HepG2 (cell line): ENCODE measurements at regions not wholly inside any gene's neighbourhood (a gene's known extent, or its start where the extent isn't known, plus 50 kb on each side); places are given as distances from the start of the nearest gene placed in this dataset.

Experiments
- ARNT ChIP-seq: fragments of 450-650 bp; IDR thresholded peaks from 2 replicates; pipeline ENCODE4 v1.6.1; 2017
- CBX1 ChIP-seq: IDR thresholded peaks from one replicate; pipeline ENCODE4 v1.6.1; 2016; ENCODE audit warnings: antibody characterized with exemption, low read depth
- CBX5 ChIP-seq: sonication (generic); formaldehyde crosslinking; IDR thresholded peaks from 2 replicates; pipeline ENCODE4 v1.4.0; 2020; ENCODE audit warnings: missing genetic modification reagents, borderline replicate concordance
- ERF ChIP-seq: IDR thresholded peaks from 2 replicates; pipeline ENCODE4 v1.6.1; 2018; ENCODE audit warnings: missing biosample characterization, missing genetic modification reagents
- HOXA7 ChIP-seq: sonication (generic); formaldehyde crosslinking; IDR thresholded peaks from 2 replicates; pipeline ENCODE4 v1.8.1; 2022; ENCODE audit warnings: mild to moderate bottlenecking, missing genetic modification reagents, moderate library complexity
- MIER3 ChIP-seq: IDR thresholded peaks from 2 replicates; pipeline ENCODE4 v1.6.1; 2016; ENCODE audit warnings: missing compliant biosample characterization, borderline replicate concordance
- PCBP2 ChIP-seq: fragments of 200-400 bp; formaldehyde crosslinking; optimal IDR thresholded peaks from 2 replicates; pipeline ENCODE3; 2018; ENCODE audit warnings: low read length, low read depth; ENCODE audit not compliant: poor library complexity, severe bottlenecking
- RARA ChIP-seq: IDR thresholded peaks from 2 replicates; pipeline ENCODE4 v1.6.1; 2016; ENCODE audit warnings: missing genetic modification reagents, missing compliant biosample characterization
- SCMH1 ChIP-seq: sonication (generic); formaldehyde crosslinking; IDR thresholded peaks from 2 replicates; pipeline ENCODE4 v1.9.0; 2021; ENCODE audit warnings: missing genetic modification reagents, mild to moderate bottlenecking, borderline replicate concordance
- SOX6 ChIP-seq, 2 experiments: fragments of 450-650 bp in 1 of 2; sonication (generic) in 1 of 2; formaldehyde crosslinking in 1 of 2; IDR thresholded peaks; 2 replicates each; pipeline versions ENCODE4 v1.4.0 to v1.6.1; 2017 to 2020; ENCODE audit warnings: antibody characterized with exemption in 1 of 2, mild to moderate bottlenecking in 1 of 2, missing genetic modification reagents in 1 of 2
- TOPORS ChIP-seq: sonication (generic); formaldehyde crosslinking; IDR thresholded peaks from 2 replicates; pipeline ENCODE4 v1.8.0; 2023; ENCODE audit warnings: mild to moderate bottlenecking, missing genetic modification reagents
- ZFAT ChIP-seq: sonication (generic); formaldehyde crosslinking; conservative IDR thresholded peaks from 2 replicates; pipeline ENCODE4 v1.8.1; 2023; ENCODE audit warnings: missing genetic modification reagents, inconsistent platforms
- ZKSCAN5 ChIP-seq: sonication (generic); formaldehyde crosslinking; IDR thresholded peaks from 2 replicates; pipeline ENCODE4 v1.5.1; 2020; ENCODE audit warnings: mild to moderate bottlenecking, missing genetic modification reagents
- ZNF207 ChIP-seq: fragments of 450-650 bp; IDR thresholded peaks from 2 replicates; pipeline ENCODE4 v1.6.1; 2016; ENCODE audit warnings: antibody characterized with exemption, borderline replicate concordance
- ZNF232 ChIP-seq: sonication (generic); formaldehyde crosslinking; IDR thresholded peaks from 2 replicates; pipeline ENCODE4 v1.4.0; 2020; ENCODE audit warnings: missing genetic modification reagents, borderline replicate concordance
- ZNF430 ChIP-seq: sonication (generic); formaldehyde crosslinking; IDR thresholded peaks from 2 replicates; pipeline ENCODE4 v1.9.0; 2021; ENCODE audit warnings: mild to moderate bottlenecking, missing genetic modification reagents
- ZNF431 ChIP-seq: sonication (generic); formaldehyde crosslinking; IDR thresholded peaks from 2 replicates; pipeline ENCODE4 v1.9.0; 2022; ENCODE audit warnings: missing genetic modification reagents, low read depth, mild to moderate bottlenecking, borderline replicate concordance
- ZNF7 ChIP-seq: IDR thresholded peaks from 2 replicates; pipeline ENCODE4 v1.6.1; 2016; ENCODE audit warnings: missing biosample characterization, missing genetic modification reagents
- ZNF761 ChIP-seq: sonication (generic); formaldehyde crosslinking; conservative IDR thresholded peaks from 2 replicates; pipeline ENCODE4 v1.4.0; 2020; ENCODE audit warnings: mild to moderate bottlenecking, missing genetic modification reagents
- TF ChIP-seq, protein P1 (sequence below): sonication (generic); formaldehyde crosslinking; IDR thresholded peaks from 2 replicates; pipeline ENCODE4 v1.4.0; 2020; ENCODE audit warnings: missing genetic modification reagents
- TF ChIP-seq, protein P2 (sequence below): sonication (generic); formaldehyde crosslinking; IDR thresholded peaks from 2 replicates; pipeline ENCODE4 v1.4.0; 2020; ENCODE audit warnings: missing genetic modification reagents, mild to moderate bottlenecking, borderline replicate concordance
- TF ChIP-seq, protein P3 (sequence below): sonication (generic); formaldehyde crosslinking; IDR thresholded peaks from 2 replicates; pipeline ENCODE4 v1.4.0; 2020; ENCODE audit warnings: missing genetic modification reagents, borderline replicate concordance
- TF ChIP-seq, protein P4 (sequence below): sonication (generic); formaldehyde crosslinking; IDR thresholded peaks from 2 replicates; pipeline ENCODE4 v1.5.0; 2020; ENCODE audit warnings: missing genetic modification reagents

DNA sequence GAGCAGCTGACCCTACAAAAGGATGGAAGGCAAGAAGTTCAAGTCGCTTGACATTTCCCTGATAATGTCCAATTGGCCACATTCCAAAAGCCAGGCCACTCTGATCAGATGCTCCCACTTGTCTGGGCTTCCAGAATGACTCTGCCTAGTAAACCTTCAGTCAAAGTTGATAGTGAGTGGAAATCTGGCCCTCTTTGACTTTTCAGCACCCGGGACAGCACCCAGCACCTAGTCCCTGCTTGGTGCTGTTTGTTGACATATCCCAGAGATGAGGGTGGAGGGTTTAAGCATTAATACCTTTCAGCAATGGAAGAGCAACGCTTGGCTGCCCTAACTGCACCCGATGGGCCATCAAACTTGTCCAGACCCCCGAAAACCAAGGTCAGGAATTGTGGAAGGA lies 131.3 kb downstream of the AIPL1 start (continued):
- TF ChIP-seq, protein P1, sequence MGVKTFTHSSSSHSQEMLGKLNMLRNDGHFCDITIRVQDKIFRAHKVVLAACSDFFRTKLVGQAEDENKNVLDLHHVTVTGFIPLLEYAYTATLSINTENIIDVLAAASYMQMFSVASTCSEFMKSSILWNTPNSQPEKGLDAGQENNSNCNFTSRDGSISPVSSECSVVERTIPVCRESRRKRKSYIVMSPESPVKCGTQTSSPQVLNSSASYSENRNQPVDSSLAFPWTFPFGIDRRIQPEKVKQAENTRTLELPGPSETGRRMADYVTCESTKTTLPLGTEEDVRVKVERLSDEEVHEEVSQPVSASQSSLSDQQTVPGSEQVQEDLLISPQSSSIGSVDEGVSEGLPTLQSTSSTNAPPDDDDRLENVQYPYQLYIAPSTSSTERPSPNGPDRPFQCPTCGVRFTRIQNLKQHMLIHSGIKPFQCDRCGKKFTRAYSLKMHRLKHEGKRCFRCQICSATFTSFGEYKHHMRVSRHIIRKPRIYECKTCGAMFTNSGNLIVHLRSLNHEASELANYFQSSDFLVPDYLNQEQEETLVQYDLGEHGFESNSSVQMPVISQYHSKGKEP: no peak
- no peak for TF ChIP-seq TOPORS (CRISPR knock-in tag)
- no peak for TF ChIP-seq ARNT
- TF ChIP-seq CBX5 (CRISPR knock-in tag): no peak
- TF ChIP-seq ZNF761: no peak
- peak; percentile 19; the same call in 1 of the 2 replicates for TF ChIP-seq RARA (CRISPR knock-in tag)
- no peak for TF ChIP-seq SOX6 (IDR thresholded peaks at IDR 0.05)
- TF ChIP-seq SOX6 (CRISPR knock-in tag; IDR thresholded peaks at IDR 0.05): no peak
- TF ChIP-seq, protein P2, sequence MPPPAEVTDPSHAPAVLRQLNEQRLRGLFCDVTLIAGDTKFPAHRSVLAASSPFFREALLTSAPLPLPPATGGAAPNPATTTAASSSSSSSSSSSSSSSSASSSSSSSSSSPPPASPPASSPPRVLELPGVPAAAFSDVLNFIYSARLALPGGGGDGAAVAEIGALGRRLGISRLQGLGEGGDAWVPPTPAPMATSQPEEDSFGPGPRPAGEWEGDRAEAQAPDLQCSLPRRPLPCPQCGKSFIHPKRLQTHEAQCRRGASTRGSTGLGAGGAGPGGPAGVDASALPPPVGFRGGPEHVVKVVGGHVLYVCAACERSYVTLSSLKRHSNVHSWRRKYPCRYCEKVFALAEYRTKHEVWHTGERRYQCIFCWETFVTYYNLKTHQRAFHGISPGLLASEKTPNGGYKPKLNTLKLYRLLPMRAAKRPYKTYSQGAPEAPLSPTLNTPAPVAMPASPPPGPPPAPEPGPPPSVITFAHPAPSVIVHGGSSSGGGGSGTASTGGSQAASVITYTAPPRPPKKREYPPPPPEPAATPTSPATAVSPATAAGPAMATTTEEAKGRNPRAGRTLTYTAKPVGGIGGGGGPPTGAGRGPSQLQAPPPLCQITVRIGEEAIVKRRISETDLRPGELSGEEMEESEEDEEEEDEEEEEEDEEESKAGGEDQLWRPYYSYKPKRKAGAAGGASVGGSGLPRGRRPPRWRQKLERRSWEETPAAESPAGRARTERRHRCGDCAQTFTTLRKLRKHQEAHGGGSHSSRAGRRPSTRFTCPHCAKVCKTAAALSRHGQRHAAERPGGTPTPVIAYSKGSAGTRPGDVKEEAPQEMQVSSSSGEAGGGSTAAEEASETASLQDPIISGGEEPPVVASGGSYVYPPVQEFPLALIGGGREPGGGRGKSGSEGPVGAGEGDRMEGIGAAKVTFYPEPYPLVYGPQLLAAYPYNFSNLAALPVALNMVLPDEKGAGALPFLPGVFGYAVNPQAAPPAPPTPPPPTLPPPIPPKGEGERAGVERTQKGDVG: no peak
- TF ChIP-seq, protein P3, sequence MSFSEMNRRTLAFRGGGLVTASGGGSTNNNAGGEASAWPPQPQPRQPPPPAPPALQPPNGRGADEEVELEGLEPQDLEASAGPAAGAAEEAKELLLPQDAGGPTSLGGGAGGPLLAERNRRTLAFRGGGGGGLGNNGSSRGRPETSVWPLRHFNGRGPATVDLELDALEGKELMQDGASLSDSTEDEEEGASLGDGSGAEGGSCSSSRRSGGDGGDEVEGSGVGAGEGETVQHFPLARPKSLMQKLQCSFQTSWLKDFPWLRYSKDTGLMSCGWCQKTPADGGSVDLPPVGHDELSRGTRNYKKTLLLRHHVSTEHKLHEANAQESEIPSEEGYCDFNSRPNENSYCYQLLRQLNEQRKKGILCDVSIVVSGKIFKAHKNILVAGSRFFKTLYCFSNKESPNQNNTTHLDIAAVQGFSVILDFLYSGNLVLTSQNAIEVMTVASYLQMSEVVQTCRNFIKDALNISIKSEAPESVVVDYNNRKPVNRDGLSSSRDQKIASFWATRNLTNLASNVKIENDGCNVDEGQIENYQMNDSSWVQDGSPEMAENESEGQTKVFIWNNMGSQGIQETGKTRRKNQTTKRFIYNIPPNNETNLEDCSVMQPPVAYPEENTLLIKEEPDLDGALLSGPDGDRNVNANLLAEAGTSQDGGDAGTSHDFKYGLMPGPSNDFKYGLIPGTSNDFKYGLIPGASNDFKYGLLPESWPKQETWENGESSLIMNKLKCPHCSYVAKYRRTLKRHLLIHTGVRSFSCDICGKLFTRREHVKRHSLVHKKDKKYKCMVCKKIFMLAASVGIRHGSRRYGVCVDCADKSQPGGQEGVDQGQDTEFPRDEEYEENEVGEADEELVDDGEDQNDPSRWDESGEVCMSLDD (CRISPR knock-in tag): no peak
- 0 out of 2 replicates have a peak, but pooled peaks have one; percentile 52 for TF ChIP-seq ERF (CRISPR knock-in tag)
- TF ChIP-seq PCBP2: no peak
- TF ChIP-seq ZNF430: 0 out of 2 replicates have a peak, but pooled peaks have one; percentile 45
- no peak for TF ChIP-seq HOXA7 (CRISPR knock-in tag)
- no peak for TF ChIP-seq ZNF7 (CRISPR knock-in tag)
- TF ChIP-seq ZKSCAN5 (CRISPR knock-in tag): no peak
- TF ChIP-seq ZNF232 (CRISPR knock-in tag): peak; percentile 59; the same call in 1 of the 2 replicates
- TF ChIP-seq, protein P4, sequence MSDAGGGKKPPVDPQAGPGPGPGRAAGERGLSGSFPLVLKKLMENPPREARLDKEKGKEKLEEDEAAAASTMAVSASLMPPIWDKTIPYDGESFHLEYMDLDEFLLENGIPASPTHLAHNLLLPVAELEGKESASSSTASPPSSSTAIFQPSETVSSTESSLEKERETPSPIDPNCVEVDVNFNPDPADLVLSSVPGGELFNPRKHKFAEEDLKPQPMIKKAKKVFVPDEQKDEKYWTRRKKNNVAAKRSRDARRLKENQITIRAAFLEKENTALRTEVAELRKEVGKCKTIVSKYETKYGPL (CRISPR knock-in tag): no peak
- no peak for TF ChIP-seq ZNF207
- no peak for TF ChIP-seq CBX1
- TF ChIP-seq MIER3 (CRISPR knock-in tag): no peak
- no peak for TF ChIP-seq ZFAT
- TF ChIP-seq ZNF431 (CRISPR knock-in tag): no peak
- TF ChIP-seq SCMH1 (CRISPR knock-in tag): no peak
